SH-SY5Y (cell line): ENCODE measurements at regions not wholly inside any gene's neighbourhood (a gene's known extent, or its start where the extent isn't known, plus 50 kb on each side); places are given as distances from the start of the nearest gene placed in this dataset.

ENCODE experiments used
- GATA2 ChIP-seq: IDR thresholded peaks from 2 replicates; pipeline ENCODE4 v1.6.1; 2011; ENCODE audit warnings: mild to moderate bottlenecking, low read depth, low read length
- GATA3 ChIP-seq: IDR thresholded peaks from 2 replicates; pipeline ENCODE4 v1.6.1; 2011; ENCODE audit warnings: low read depth, mild to moderate bottlenecking, low read length, moderate library complexity

DNA sequence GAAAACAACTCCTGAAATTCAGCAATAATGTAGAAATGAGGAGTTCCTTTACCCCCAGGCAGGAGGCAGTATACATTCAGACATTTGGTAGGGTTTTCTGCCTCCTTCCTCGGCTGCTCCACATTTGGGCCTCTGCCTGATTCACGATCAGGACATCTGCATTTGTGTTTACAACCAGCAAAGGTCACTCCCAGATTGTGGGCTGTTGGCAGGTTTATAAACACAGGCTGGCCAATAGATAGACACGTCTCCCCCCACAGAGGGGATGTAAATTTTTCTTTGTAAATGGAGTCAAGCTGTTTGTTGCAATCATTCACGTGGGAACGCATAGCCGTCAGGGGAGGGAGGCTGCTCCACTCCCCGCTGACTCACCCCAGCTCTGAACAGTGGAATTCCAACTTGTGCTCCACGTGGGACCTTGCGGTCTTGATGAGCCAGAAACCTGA, 252.1 kb upstream of the N4BP1 start:
- no peak for TF ChIP-seq GATA3
- no peak for TF ChIP-seq GATA2
